Fibroblast of gingiva (primary cell): ENCODE measurements at regions not wholly inside any gene's neighbourhood (a gene's known extent, or its start where the extent isn't known, plus 50 kb on each side); places are given as distances from the start of the nearest gene placed in this dataset.

Experiments
- DNase-seq: peaks from one replicate; pipeline ENCODE4 v3.0.0-alpha.2; 2011; ENCODE audit warnings: low read depth

GRCh38 chr15:25955628-25956027, 92.5 kb upstream of the ATP10A start:
- DNase-seq, result no peak

DNA sequence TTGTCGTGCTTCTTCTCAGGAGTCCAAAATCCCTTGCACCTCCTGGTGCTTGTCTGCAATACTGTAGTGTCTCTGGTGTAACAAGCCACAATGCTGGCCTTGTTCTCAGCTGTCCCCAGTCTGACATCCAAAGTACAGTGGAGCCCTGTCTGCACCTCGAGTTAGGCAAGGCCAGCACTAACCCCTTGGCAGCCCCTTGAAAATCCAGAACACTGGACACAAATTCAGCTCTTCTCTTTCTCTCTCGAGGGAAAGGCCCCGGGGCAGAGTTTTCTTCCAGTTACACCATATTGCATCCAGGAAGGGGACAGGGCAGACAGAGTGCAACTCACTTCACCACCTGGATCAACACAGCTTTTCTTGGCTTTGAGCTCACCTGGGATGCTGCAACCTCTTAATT, 91.3 kb upstream of the ATP10A start:
- DNase-seq, result no peak

- DNase-seq, result no peak
Observed at GRCh38 chr15:25950014-25950413, 86.9 kb upstream of the ATP10A start.

GRCh38 chr15:25947323-25948314, 84.5 kb upstream of the ATP10A start:
- no peak for DNase-seq

DNA sequence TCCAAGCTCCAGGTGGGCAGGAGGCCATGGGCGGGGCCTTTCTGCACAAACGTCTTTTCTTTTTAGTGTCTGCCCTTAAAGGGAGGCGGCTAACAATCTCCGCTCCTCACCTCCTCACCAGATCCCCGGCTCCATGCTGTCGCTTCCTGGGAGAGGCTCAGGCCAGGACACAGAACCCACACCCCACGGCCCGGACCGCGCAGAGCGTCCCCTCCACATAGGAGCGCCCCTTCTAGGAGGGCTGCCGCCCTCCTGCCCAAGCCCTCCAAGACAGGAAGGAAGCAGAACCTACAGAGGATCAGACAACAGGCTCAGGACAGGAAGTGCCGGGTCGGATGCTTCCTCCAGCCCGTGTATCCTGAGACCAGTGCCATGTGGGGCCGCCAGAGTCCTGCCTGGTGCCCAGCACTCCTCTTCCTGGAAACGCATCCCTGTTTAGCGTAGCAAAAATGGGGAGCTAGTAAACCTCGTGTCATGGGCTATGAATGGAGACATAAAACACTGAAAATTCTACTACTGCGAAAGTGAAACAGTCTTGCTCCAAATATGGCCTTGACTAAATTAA, 83.2 kb upstream of the ATP10A start:
- DNase-seq, result no peak

- DNase-seq, result no peak
Observed at GRCh38 chr15:25944386-25944785, 81.3 kb upstream of the ATP10A start.

DNA sequence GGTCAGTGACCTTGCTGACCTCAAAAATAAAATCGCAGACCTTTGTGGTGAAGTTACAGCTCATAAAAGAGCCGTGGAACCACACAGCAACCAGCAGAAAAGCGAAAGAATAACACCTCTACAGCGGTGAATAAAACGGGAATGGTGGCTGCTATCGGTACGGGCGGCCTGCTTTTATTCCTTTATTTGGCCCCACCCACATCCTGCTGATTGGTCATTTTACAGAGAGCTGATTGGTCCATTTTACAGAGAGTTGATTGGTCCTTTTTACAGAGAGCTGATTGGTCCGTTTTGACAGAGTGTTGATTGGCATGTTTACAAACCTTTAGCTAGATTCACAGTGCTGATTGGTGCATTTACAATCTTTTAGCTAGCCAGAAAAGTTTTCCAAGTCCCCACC, 80.7 kb upstream of the ATP10A start:
- no peak for DNase-seq

GRCh38 chr15:25939122-25939521, 76.0 kb upstream of the ATP10A start:
- DNase-seq, result peak; percentile 5

GRCh38 chr15:25937796-25938195, 74.7 kb upstream of the ATP10A start:
- DNase-seq, result no peak

GRCh38 chr15:25936004-25936403, 72.9 kb upstream of the ATP10A start:
- DNase-seq, result no peak

GRCh38 chr15:25933456-25934158, 70.5 kb upstream of the ATP10A start:
- DNase-seq, result peak; percentile 78

- DNase-seq, result no peak
Observed at GRCh38 chr15:25932696-25933095, 69.6 kb upstream of the ATP10A start.

DNA sequence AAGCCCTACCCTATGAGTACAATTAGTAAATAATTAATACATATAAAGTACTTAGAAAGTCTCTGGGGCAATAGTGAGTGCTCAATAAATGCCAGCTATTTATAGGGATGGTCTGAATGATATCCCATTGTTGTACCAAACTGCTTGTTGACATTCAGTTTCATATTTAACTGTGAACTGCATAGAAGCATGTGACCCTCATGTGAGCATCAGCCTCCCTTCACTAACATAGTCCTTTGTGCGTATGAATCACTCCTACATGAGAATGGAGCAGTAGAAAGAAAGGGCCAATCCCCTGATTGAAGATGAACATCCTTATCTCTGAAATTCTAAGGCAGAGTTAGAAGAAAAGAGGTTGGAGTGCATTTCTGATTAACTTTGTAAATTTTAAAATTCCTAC, 68.7 kb upstream of the ATP10A start:
- DNase-seq, result no peak

GRCh38 chr15:25930931-25931330, 67.8 kb upstream of the ATP10A start:
- no peak for DNase-seq
